ENCODE measurements at regions not wholly inside any gene's neighbourhood (a gene's known extent, or its start where the extent isn't known, plus 50 kb on each side); places are given as distances from the start of the nearest gene placed in this dataset.

- TF ChIP-seq CTCF (IDR thresholded peaks at IDR 0.05) = no peak
- DNase-seq (ENCODE audit: low spot score) = no peak
- Histone ChIP-seq H3K4me1 (no peaks in the 10 kb centered on the region), H3K27me3 (no peaks in the 10 kb centered on the region), H3K27ac (no peak overlapping the region), H3K4me3 (no peak overlapping the region), H3K9me3 (no peaks in the 10 kb centered on the region), H3K36me3 (no peaks in the 10 kb centered on the region)
These were observed 78.9 kb upstream of the CNKSR2 start for GRCh38 chrX:21295246-21295820.

DNA sequence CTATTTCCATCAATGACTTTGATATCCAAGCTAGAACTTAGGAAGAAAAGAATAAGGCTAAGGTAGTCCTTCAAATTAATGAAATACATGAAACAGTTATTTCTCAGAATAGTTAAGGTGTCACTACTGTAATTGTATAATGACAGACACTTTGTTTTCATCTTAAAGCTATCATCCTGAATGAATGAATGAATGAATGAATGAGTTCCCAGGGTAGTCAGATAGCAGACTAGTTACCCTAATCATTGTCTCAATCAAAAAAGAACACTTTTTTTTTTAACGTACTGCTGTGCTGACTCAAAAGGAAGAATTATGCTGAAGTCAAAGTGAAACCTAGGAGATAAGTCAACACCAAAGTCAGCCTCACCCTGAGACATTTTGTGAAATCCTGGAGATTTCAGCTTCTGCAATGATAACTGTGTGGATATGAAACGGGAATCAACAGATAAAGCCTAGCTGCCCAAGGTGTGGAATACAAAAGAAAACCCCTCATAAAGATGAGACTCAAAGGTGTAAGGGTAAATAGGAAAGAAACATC, 68.3 kb upstream of the CNKSR2 start:
- Histone ChIP-seq H3K4me3 (no peak overlapping the region), H3K27me3 (no peaks in the 10 kb centered on the region), H3K9me3 (no peaks in the 10 kb centered on the region), H3K27ac (no peak overlapping the region), H3K4me1 (no peaks in the 10 kb centered on the region), H3K36me3 (no peaks in the 10 kb centered on the region)
- no peak for DNase-seq (ENCODE audit: low spot score)
- no peak for TF ChIP-seq CTCF (IDR thresholded peaks at IDR 0.05)

DNA sequence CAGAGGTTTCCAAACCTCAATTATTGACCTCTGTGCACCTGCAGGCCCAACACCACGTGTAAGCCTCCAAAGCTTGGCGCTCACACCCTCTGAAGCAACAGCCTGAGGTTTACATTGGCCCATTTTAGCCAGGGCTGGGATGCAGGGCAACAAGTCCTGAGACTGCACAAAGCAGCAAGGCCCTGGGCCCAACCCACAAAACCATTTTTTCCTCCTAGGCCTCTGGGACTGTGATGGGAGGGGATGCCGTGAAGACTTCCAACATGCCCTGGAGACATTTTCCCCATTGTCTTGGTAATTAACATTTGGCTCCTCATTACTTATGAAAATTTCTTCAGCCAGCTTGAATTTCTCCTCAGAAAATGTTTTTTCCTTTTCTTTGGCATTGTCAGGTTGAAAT, 54.9 kb upstream of the CNKSR2 start:
- no peaks in the 10 kb centered on the region for H3K27me3 ChIP-seq
- no peaks in the 10 kb centered on the region for H3K36me3 ChIP-seq
- no peak for TF ChIP-seq CTCF (IDR thresholded peaks at IDR 0.05)
- H3K27ac ChIP-seq = no peak overlapping the region
- H3K4me1 ChIP-seq = no peaks in the 10 kb centered on the region
- no peak overlapping the region for H3K4me3 ChIP-seq
- no peak for DNase-seq (ENCODE audit: low spot score)
- peaks cover 0 to 3% of the 10 kb centered on the region in 2 donors for H3K9me3 ChIP-seq
